Testis (tissue), 2 donors: ENCODE measurements at regions not wholly inside any gene's neighbourhood (a gene's known extent, or its start where the extent isn't known, plus 50 kb on each side); places are given as distances from the start of the nearest gene placed in this dataset.

ENCODE experiments used
- DNase-seq: peaks from one replicate; pipeline ENCODE4 v3.0.0-alpha.2; 2019
- H3K27ac ChIP-seq, 2 donors: fragments of 200-600 bp; sonication (generic); one replicate each; pipeline ENCODE4 v1.5.1; 2019
- H3K27me3 ChIP-seq: fragments of 200-600 bp; sonication (generic); one replicate; pipeline ENCODE4 v1.5.1; 2019
- H3K36me3 ChIP-seq: fragments of 200-600 bp; sonication (generic); one replicate; pipeline ENCODE4 v1.5.1; 2017; ENCODE audit warnings: low read depth; ENCODE audit errors: missing control alignments
- H3K4me1 ChIP-seq: fragments of 200-600 bp; sonication (generic); one replicate; pipeline ENCODE4 v1.5.1; 2019
- H3K4me3 ChIP-seq, 2 donors: fragments of 200-600 bp; sonication (generic); one replicate each; pipeline ENCODE4 v1.5.1; 2017 to 2019
- H3K9me3 ChIP-seq: fragments of 200-600 bp; sonication (generic); one replicate; pipeline ENCODE4 v1.5.1; 2017
- CTCF ChIP-seq, 3 experiments: fragments of 450-650 bp in 2 of 3; fragments of 200-600 bp in 1 of 3; sonication (generic) in 1 of 3; IDR thresholded peaks; one replicate each; pipeline ENCODE4 v1.5.1; 2016 to 2019; ENCODE audit warnings: antibody characterized with exemption in 3 of 3, mild to moderate bottlenecking in 2 of 3, moderate library complexity in 1 of 3
- POLR2A ChIP-seq: fragments of 450-650 bp; IDR thresholded peaks from one replicate; pipeline ENCODE4 v1.6.1; 2017; ENCODE audit warnings: antibody characterized with exemption, mild to moderate bottlenecking, moderate library complexity
- WGBS, 2 donors: methylation state at CpG; one replicate each; pipeline ENCODE4 v1.1.5; 2018; 5-methylcytosine and 5-hydroxymethylcytosine counted together
- intact Hi-C: fragments of 100-400 bp; cut with DNase I; formaldehyde crosslinking; loops from one replicate; pipeline ENCODE4 v1.15.1; 2023; ENCODE audit warnings: low total_unique reads

DNA sequence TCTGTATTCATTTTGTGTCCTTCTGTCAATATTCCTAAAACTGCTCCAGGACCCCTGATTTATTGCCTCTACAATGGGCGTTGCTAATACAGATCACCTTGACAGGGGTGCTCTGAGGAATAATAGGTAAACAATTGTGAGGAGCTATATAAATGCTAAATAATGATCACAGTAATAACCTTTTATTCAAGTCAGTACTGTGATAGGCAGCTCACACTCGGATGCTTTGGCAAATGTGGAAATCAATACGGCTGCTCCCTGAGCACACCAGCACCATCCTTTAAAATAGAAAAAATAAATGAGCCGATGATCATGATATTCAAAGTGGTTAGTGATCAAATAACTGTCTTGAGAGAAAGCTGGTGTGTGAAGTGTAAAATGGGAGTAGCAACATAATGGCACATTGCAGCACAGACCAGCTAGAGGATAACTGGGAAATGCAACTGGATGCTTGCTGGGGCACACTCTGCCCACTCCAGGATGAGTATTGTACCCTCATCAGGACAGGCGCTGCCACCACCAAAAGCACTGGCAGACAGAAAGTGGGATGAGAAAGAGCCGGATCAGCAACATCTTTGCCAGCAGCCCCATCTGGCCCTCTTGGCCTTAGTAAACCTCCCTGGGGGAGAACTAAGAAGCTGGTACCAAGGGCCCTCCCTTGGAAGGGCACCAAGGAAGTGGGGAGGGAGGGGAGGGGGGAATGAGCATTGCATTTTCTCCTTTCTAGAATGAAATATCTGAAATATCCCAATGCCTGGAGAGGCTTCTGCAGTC, 69.4 kb upstream of the SPATA31D4 start:
- Histone ChIP-seq H3K4me3 (no peak overlapping the region), H3K4me1 (no peaks in the 10 kb centered on the region), H3K27me3 (no peaks in the 10 kb centered on the region), H3K27ac (no peak overlapping the region), H3K9me3 (no peaks in the 10 kb centered on the region), H3K36me3 (no peaks in the 10 kb centered on the region)
- no peak for DNase-seq
- intact Hi-C loops: no loop called here
- TF ChIP-seq POLR2A (no peak), CTCF (IDR thresholded peaks at IDR 0.05) (no peak)
- WGBS, 2 donors: 90 to 92% methylated on average over 6 of the region's 6 CpGs

- Histone ChIP-seq H3K36me3 (no peaks in the 10 kb centered on the region), H3K9me3 (no peaks in the 10 kb centered on the region), H3K27me3 (no peaks in the 10 kb centered on the region), H3K4me1 (no peaks in the 10 kb centered on the region), H3K4me3 (no peak overlapping the region), H3K27ac (no peak overlapping the region)
- 86 to 92% methylated on average over 6 to 8 of the region's 8 CpGs for WGBS, 2 donors
- TF ChIP-seq CTCF (IDR thresholded peaks at IDR 0.05) (no peak), POLR2A (no peak)
- DNase-seq: no peak
- intact Hi-C loops: no loop called here
Observed at GRCh38 chr9:81860581-81860980, 67.6 kb upstream of the SPATA31D4 start.

GRCh38 chr9:81861644-81862043, 66.6 kb upstream of the SPATA31D4 start:
- no peaks in the 10 kb centered on the region for H3K9me3 ChIP-seq
- no peak overlapping the region for H3K27ac ChIP-seq
- H3K36me3 ChIP-seq: no peaks in the 10 kb centered on the region
- no peak overlapping the region for H3K4me3 ChIP-seq
- 76 to 79% methylated on average over 1 of the region's 1 CpG for WGBS, 2 donors
- intact Hi-C loops: no loop called here
- no peaks in the 10 kb centered on the region for H3K4me1 ChIP-seq
- DNase-seq: no peak
- no peaks in the 10 kb centered on the region for H3K27me3 ChIP-seq
- no peak for TF ChIP-seq POLR2A
- no peak for TF ChIP-seq CTCF (IDR thresholded peaks at IDR 0.05)

DNA sequence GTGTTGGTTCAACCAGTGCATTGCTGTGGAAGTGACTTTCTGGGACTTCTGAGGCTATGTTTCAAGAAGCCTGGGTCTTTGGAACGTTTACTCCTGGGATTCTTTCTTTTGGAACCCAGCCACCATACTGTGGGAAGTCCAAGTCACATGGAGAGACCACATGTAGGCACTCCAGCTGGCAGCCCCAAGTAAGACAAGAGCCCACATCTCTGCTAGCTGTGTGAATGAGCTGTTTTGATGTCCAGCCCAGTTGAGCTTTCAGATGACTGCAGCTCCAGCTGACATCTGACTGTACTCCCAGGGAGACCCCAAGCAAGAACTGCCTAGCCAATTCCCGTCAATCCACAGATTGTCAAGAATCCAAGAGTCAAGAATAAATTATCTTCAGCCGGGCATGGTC, 60.1 kb upstream of the SPATA31D4 start:
- H3K9me3 ChIP-seq: no peaks in the 10 kb centered on the region
- TF ChIP-seq POLR2A (no peak), CTCF (IDR thresholded peaks at IDR 0.05) (no peak)
- no peaks in the 10 kb centered on the region for H3K4me1 ChIP-seq
- no peaks in the 10 kb centered on the region for H3K36me3 ChIP-seq
- intact Hi-C loops: no loop called here
- no peaks in the 10 kb centered on the region for H3K27me3 ChIP-seq
- H3K27ac ChIP-seq: no peak overlapping the region
- WGBS, 2 donors: 74 to 77% methylated on average over 3 of the region's 3 CpGs
- no peak for DNase-seq
- no peak overlapping the region for H3K4me3 ChIP-seq

DNA sequence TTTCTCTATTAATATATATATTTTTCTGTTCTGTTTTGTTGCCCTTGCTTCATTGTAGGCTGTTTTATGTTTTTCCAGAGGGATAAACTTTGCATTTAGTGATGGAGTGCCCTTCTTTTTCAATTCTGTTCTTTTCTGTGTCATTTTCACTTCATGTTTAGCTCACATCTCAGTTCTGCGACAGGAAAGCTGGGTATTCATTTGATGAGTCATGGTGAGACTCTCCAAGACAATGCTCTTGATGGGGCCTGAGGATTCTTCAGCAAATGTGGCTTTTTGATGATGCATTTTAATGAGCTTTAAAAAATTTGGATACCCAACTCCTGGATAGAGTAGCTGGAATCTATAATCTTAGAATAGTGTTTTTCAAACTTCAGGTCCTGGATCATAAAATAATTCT, 56.5 kb upstream of the SPATA31D4 start:
- H3K9me3 ChIP-seq: no peaks in the 10 kb centered on the region
- H3K4me3 ChIP-seq: no peak overlapping the region
- no peak overlapping the region for H3K27ac ChIP-seq
- H3K36me3 ChIP-seq: no peaks in the 10 kb centered on the region
- H3K4me1 ChIP-seq: no peaks in the 10 kb centered on the region
- WGBS, 2 donors: 61 to 72% methylated on average over 1 of the region's 1 CpG
- intact Hi-C loops: no loop called here
- no peak for DNase-seq
- no peaks in the 10 kb centered on the region for H3K27me3 ChIP-seq
- TF ChIP-seq POLR2A: no peak
- no peak for TF ChIP-seq CTCF (IDR thresholded peaks at IDR 0.05)
